RWPE1 (cell line): ENCODE measurements at regions not wholly inside any gene's neighbourhood (a gene's known extent, or its start where the extent isn't known, plus 50 kb on each side); places are given as distances from the start of the nearest gene placed in this dataset.

ENCODE experiments used
- CTCF ChIA-PET: fragments of 350-600 bp; sonication (Branson Sonifier 250); formaldehyde crosslinking; extraction: SDS; loops from one replicate; lab custom pipeline; 2021; lab: Yijun Ruan, JAX
- POLR2A ChIA-PET: fragments of 400-600 bp; formaldehyde crosslinking; extraction: SDS; loops from one replicate; lab custom pipeline; 2020; ENCODE audit warnings: antibody characterized with exemption; ENCODE audit not compliant: low non-redundant PET; lab: Yijun Ruan, JAX
- DNase-seq: peaks from one replicate; pipeline ENCODE4 v3.0.0; 2012; ENCODE audit warnings: low spot score
- H3K27ac ChIP-seq: fragments of 450-650 bp; 2 replicates; pipeline ENCODE4 v1.5.1; 2017
- CTCF ChIP-seq: fragments of 450-650 bp; conservative IDR thresholded peaks from 2 replicates; pipeline ENCODE4 v1.5.1; 2017; ENCODE audit warnings: low read depth, mild to moderate bottlenecking

GRCh38 chr1:168963601-168964000 is 142.9 kb upstream of the ATP1B1 start:
- DNase-seq: no peak
- no peak for TF ChIP-seq CTCF
- no peak overlapping the region for H3K27ac ChIP-seq
- ChIA-PET POLR2A (no interaction called here), CTCF (interaction anchor here (0.6 kb wide), 1 partner anchor 615 kb away, joined by 3 read pairs; no protein-coding TSS in a partner anchor)

DNA sequence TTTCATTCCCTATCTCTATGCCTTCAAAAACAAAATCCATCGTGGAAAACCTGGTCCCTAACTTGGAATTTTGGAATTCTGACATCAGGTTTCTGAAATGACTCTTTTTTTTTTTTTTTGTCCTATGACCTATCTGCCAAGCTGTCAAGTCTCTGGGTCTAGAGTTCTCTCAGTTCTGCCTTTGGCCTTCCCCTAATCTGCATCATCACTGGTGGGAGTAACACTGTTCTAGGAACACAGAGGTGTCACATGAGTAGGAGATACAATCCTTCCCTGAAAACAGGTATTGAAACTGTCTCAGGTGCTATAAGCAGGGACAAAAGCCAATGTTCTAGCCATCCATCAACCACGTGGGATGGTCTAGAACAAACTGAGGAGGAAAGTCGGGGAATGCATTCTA is 142.0 kb upstream of the ATP1B1 start:
- H3K27ac ChIP-seq: no peak overlapping the region
- ChIA-PET CTCF (interaction anchor here (0.6 to 0.7 kb wide), 2 partner anchors 616 to 924 kb away, joined by 3 read pairs; no protein-coding TSS in a partner anchor), POLR2A (no interaction called here)
- no peak for TF ChIP-seq CTCF
- no peak for DNase-seq

GRCh38 chr1:168966217-168966616 is 140.3 kb upstream of the ATP1B1 start:
- no peak for DNase-seq
- H3K27ac ChIP-seq: no peak overlapping the region
- no peak for TF ChIP-seq CTCF
- POLR2A ChIA-PET: no interaction called here
- CTCF ChIA-PET: no interaction called here

GRCh38 chr1:168966636-168967035 is 139.9 kb upstream of the ATP1B1 start:
- CTCF ChIA-PET: no interaction called here
- TF ChIP-seq CTCF: no peak
- POLR2A ChIA-PET: no interaction called here
- DNase-seq: no peak
- no peak overlapping the region for H3K27ac ChIP-seq

DNA sequence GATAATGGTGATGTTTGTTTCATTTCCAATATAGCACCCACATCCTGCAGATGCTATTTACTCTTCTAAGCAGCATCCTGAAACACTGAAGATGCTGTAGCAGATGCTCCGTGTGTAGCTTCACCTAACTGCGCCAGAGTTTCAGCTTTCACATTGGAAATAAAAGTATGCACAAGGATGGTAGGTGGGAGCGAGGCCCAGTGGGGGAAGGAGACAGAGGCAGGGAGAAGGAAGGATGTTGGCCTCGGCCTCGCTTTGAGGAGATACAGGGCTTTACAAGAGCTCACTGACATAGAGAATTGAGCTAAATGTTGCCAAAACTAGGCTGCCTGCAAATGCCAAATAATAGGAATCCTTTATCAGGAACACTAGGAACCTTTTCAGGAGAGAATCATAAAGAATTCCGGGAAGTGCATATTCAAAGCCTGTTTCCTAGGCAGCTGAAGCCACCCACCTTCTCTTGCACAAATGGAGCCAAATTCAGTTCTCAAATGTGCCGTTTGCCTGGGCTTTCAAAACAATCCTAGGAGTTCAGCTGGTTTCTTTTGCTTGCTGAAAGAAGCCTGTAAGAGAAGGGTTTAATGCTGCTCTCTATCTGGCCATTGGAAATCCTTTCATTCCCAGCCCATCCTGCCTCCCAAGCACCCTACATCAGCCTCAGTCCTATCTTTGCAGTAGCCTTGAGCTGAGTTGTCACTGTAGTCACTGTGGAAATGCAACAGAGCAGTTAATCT is 135.4 kb upstream of the ATP1B1 start:
- POLR2A ChIA-PET: no interaction called here
- TF ChIP-seq CTCF: no peak
- CTCF ChIA-PET: no interaction called here
- no peak overlapping the region for H3K27ac ChIP-seq
- DNase-seq: no peak

- CTCF ChIA-PET: no interaction called here
Observed at GRCh38 chr1:168972225-168972624, 134.3 kb upstream of the ATP1B1 start.

More at GRCh38 chr1:168972225-168972624, 134.3 kb upstream of the ATP1B1 start:
- no peak for TF ChIP-seq CTCF
- H3K27ac ChIP-seq: no peak overlapping the region
- POLR2A ChIA-PET: no interaction called here
- DNase-seq: no peak
